AG09309 (cell line): ENCODE measurements at regions not wholly inside any gene's neighbourhood (a gene's known extent, or its start where the extent isn't known, plus 50 kb on each side); places are given as distances from the start of the nearest gene placed in this dataset.
"Not testable (repeated sequence)": the region's sequence is repeated elsewhere in the genome, so short reads cannot be mapped to it uniquely, and the experiment has no call there.

Experiments
- DNase-seq: peaks from one replicate; pipeline ENCODE4 v3.0.0-alpha.2; 2010; ENCODE audit warnings: low read depth
- H3K4me3 ChIP-seq: 2 replicates; pipeline ENCODE4 v1.5.1; 2011; ENCODE audit warnings: mild to moderate bottlenecking, low read depth, low read length, moderate library complexity; ENCODE audit not compliant: control insufficient read depth
- CTCF ChIP-seq: IDR thresholded peaks from 2 replicates; pipeline ENCODE4 v1.5.1; 2011; ENCODE audit warnings: mild to moderate bottlenecking, low read depth, low read length, inconsistent platforms; ENCODE audit not compliant: insufficient read depth, control insufficient read depth; ENCODE audit errors: missing control alignments

GRCh38 chr6:106788761-106789160 lies 159.4 kb downstream of the QRSL1 start:
- DNase-seq: no peak
- TF ChIP-seq CTCF: no peak
- no peak overlapping the region for H3K4me3 ChIP-seq

GRCh38 chr6:106787327-106788196 lies 158.2 kb downstream of the QRSL1 start:
- no peak for TF ChIP-seq CTCF
- DNase-seq: no peak
- no peak overlapping the region for H3K4me3 ChIP-seq

GRCh38 chr6:106785298-106785697 lies 155.9 kb downstream of the QRSL1 start:
- H3K4me3 ChIP-seq: no peak overlapping the region
- TF ChIP-seq CTCF: no peak
- no peak for DNase-seq

- DNase-seq: no peak
- no peak overlapping the region for H3K4me3 ChIP-seq
- TF ChIP-seq CTCF: no peak
These were observed 154.5 kb downstream of the QRSL1 start for GRCh38 chr6:106783640-106784566.

GRCh38 chr6:106782536-106783285 lies 153.3 kb downstream of the QRSL1 start:
- DNase-seq: no peak
- no peak for TF ChIP-seq CTCF
- no peak overlapping the region for H3K4me3 ChIP-seq

GRCh38 chr6:106779552-106779951 lies 150.2 kb downstream of the QRSL1 start:
- H3K4me3 ChIP-seq, DNase-seq: not testable (repeated sequence)

GRCh38 chr6:106778943-106779342 lies 149.6 kb downstream of the QRSL1 start:
- no peak overlapping the region for H3K4me3 ChIP-seq
- DNase-seq: no peak
- TF ChIP-seq CTCF: no peak
